GM19351 (cell line): ENCODE measurements at regions not wholly inside any gene's neighbourhood (a gene's known extent, or its start where the extent isn't known, plus 50 kb on each side); places are given as distances from the start of the nearest gene placed in this dataset.
"Not testable (repeated sequence)": the region's sequence is repeated elsewhere in the genome, so short reads cannot be mapped to it uniquely, and the experiment has no call there.

ENCODE experiments used
- ATAC-seq: cut with Tn5 transposase; IDR thresholded peaks from one replicate; pipeline ENCODE4 v1.9.1; 2021; ENCODE audit warnings: mild to moderate bottlenecking, moderate library complexity; ENCODE audit not compliant: unreplicated experiment

GRCh38 chr13:30816736-30817135 is 81.4 kb downstream of the ALOX5AP start:
- no peak for ATAC-seq

- ATAC-seq: no peak
These were observed 83.1 kb downstream of the ALOX5AP start for GRCh38 chr13:30818323-30818960.

GRCh38 chr13:30819136-30819888 is 84.0 kb downstream of the ALOX5AP start:
- ATAC-seq: no peak

- ATAC-seq: no peak
These were observed 84.7 kb upstream of the MEDAG start for GRCh38 chr13:30821421-30821820.

GRCh38 chr13:30824651-30825050 is 81.4 kb upstream of the MEDAG start:
- ATAC-seq: no peak

- no peak for ATAC-seq
These were observed 79.0 kb upstream of the MEDAG start for GRCh38 chr13:30826911-30827577.

GRCh38 chr13:30827578-30827925 is 78.5 kb upstream of the MEDAG start:
- ATAC-seq: no peak

GRCh38 chr13:30829145-30829832 is 76.8 kb upstream of the MEDAG start:
- ATAC-seq: no peak

GRCh38 chr13:30829833-30830637 is 76.0 kb upstream of the MEDAG start:
- ATAC-seq: no peak

- ATAC-seq: no peak
These were observed 75.5 kb upstream of the MEDAG start for GRCh38 chr13:30830638-30830965.

GRCh38 chr13:30831515-30831914 is 74.6 kb upstream of the MEDAG start:
- no peak for ATAC-seq

- no peak for ATAC-seq
These were observed 73.7 kb upstream of the MEDAG start for GRCh38 chr13:30832377-30832776.

GRCh38 chr13:30832845-30833332 is 73.2 kb upstream of the MEDAG start:
- ATAC-seq: no peak

- ATAC-seq: no peak
These were observed 70.6 kb upstream of the MEDAG start for GRCh38 chr13:30835442-30835841.

- ATAC-seq: no peak
These were observed 68.6 kb upstream of the MEDAG start for GRCh38 chr13:30837227-30838159.

GRCh38 chr13:30839636-30840035 is 66.4 kb upstream of the MEDAG start:
- ATAC-seq: not testable (repeated sequence)

- ATAC-seq: no peak
These were observed 65.6 kb upstream of the MEDAG start for GRCh38 chr13:30840515-30840914.

- no peak for ATAC-seq
These were observed 64.9 kb upstream of the MEDAG start for GRCh38 chr13:30841154-30841553.

GRCh38 chr13:30843548-30843947 is 62.5 kb upstream of the MEDAG start:
- ATAC-seq: no peak
